Limb (tissue), 2 donors: ENCODE measurements at regions not wholly inside any gene's neighbourhood (a gene's known extent, or its start where the extent isn't known, plus 50 kb on each side); places are given as distances from the start of the nearest gene placed in this dataset.

ENCODE experiments used
- DNase-seq, 2 donors: peaks; one replicate each; pipeline ENCODE4 v3.0.0-alpha.2; 2016; ENCODE audit errors: extremely low spot score in 2 of 2

DNA sequence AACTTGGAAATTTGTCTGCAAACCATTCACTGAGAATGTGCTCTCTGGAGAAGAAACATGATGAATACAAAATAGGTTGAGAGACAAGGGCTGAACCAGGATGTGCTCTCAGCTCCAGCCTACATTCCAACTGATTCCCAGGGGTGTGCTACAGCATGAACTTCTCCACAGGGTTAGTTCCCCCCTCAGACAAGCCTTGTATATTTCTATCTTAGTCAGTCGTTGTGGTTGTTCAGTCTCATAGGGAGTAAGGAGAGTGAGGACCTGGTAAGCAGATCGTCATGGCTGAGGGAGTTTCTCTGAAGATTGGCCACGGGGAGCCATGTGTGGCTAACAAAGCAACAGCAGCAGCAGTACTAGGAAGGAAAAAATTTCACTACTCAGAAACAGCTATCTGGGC is 919.7 kb upstream of the CADM2 start:
- no peak for DNase-seq

DNA sequence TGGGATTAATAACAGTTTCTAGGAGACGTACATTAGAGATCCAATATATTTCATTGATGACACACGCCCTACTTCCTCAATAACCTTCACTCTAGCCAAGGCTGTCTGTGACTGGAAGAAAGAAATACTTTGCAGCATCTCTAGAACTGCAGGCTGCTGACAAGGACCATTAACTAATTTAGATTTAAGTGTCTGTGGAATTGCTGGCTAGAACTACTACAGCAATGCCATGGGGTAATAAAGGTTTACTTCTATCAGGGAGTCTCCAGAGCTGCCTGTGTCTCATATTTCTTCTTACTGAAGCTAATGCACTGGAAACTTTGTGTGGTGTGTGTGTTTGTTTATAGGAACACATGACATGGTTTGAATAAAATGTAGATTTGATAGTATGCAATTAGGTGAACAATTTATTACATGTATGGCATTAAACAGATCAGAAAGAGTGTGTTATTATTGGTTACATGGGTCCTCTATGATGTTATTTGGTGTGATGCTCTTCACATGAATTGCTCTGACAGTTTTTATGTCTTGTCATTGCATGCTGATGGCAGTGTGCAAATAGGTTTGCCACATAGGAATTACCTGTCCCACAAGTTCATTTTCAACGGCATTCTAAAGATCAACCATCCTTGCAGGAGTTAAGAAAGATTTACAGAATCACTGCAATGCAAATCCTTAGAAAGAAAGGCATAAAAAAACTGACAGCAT is 916.2 kb upstream of the CADM2 start:
- peak in 1 of 2 donors; percentile 7 for DNase-seq

DNA sequence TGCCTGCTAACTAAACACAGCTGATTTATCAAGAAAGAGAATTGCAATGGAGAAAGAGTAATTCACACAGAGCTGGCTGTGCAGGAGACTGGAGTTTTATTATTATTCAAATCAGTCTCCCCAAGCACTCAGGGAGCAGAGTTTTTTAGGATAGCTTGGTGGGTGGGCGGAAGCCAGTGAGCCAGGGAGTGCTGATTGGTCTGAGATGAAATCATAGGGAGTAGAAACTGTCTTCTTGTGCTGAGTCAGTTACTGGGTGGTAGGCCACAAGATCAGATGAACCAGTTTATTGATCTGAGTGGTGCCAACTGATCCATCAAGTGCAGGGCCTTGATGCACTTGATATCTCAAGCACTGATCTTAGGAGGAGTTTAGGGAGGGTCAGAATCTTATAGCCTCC is 891.9 kb upstream of the CADM2 start:
- no peak for DNase-seq

DNA sequence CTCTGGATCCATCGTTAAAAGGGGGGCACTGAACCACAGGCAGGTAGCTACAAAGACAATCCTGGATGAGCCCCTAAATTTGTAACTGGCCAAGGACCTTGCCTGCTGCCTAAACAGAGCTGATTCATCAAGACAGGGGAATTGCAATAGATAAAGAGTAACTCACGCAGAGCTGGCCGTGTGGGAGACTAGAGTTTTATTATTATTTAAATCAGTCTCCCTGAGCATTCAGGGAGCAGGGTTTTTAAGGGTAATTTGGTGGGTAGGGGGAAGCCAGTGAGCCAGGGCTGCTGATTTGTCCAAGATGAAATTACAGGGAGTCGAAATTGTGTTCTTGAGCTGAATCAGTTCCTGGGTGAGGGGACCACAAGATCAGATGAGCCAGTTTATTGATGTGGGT is 885.1 kb upstream of the CADM2 start:
- no peak for DNase-seq

DNA sequence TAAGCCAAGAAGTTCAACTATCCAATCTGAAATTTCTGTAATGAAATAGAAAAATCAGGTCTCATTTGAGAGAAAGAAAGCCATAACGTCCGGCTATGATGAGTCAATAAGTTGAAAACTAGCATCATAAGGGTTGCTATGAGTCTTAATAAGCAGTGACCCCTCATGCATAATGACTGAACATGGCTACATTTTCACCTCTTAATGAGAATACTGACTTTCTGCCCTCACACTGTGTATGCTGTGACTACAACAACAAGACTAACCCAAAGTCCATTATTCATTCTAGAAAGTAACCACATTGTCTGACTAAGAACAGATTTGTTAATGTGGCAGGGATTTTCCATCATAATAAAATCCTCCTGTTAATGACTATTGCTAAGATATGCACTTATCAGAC is 884.0 kb upstream of the CADM2 start:
- no peak for DNase-seq

DNA sequence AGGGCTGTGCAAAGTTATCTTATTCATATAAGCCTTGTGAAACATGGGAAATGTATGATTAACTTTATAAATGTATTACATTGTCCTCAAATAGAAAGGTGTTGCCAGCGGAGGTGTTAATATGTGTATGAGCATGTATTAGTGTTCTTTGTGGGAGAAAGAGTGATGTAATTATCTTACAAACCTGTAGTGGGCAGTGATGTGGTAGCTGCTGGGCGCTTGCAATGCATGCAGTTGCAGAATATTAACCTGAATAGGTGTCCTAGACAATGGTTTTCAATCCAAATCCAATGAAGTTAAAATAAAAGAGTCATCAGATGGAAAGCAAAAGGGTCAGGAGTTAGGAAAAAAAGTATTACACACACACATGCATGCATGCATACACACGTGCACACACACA is 881.3 kb upstream of the CADM2 start:
- no peak for DNase-seq

DNA sequence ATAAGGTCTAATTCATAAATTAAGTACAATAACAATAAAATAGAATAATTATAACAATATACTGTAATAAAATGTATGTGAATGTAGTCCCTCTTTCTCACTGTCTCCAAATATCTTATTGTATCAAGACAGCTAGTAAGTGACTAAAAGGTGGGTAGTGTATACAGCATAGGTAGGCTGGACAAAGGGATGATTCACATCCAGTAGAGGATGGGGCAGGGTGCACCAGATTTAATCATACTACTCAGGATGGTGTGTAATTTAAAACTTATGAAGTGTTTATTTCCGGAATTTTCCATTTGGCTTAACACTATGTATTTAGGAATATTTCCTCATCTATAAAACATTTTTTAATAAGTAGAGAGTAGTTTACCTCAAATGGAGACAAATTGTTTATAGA is 876.1 kb upstream of the CADM2 start:
- no peak for DNase-seq

DNA sequence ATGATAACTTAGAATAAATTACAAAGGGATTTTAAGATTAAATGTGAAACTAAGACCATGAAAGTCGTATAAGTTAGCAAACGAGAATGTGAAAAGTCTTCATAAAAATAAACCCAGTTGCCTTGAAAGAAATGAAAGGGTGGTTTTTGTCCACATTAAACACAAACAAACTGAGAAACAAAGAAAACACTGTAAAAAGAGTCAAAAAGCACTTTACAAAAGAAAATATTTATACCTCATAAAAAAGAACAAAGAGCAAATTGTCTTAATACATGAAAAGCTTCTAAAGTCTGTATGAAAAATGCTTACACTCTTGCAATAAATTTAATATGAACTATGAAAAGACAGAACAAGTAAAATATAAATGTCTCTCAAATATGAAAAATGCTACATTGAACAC is 865.9 kb upstream of the CADM2 start:
- no peak for DNase-seq

DNA sequence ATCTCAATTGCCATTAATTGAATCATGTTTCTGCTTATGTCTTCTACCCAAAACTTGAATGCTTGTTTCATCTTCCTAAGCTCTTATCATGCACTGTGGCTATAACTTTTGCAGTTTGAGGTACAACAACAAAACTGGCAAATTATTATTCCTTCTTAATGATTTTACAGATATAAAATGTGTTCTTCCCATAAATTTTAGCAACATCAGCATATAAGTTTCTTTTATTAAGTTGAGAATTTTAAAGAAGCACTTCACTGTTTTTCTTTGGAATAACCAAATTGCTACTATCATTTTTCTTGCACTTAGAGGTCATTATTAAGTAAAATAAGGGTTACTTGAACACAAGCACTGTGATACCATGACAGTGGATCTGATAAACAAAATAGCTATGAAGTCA is 862.6 kb upstream of the CADM2 start:
- no peak for DNase-seq

DNA sequence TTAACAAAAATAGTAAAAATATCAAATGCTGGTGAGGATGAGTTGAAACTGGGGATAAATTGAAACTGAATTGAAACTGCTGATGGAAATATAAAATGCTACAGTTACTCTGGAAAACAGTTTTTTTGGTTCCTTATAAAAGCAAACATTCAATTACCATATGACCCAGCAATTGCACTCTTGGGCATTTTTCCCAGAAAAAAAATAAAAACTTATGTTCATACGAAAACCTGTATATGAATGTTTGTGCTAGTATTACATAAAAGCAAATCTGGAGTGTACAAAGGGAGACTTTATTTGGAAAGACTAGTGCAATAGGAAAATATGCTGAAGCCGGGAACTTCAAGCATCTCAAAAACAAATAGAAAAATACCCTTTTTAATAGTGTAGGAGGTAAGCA is 857.9 kb upstream of the CADM2 start:
- no peak for DNase-seq

DNA sequence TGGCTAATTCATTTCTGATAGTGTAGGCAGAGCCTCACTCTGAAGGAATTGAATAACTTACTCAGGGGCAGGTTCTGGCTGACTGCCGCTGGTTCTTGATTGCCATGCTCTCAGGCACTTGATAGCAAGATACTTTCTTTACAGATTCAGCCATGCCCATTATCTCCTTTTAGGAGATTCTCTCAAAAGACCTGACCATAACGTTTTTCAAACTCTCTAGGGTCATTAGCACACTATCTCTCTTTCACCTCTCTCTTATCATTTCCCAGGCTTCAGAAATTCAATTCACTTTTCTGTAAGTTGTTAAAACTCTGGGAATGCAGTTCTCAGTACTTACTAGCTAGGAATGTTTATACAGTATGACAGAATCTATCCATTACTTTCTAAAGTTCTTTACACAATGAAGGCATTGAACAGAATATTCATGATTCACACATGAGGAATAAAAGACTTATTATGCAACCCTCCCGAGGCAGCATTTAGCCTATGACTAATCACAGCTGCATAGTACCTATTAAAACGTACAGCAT is 850.3 kb upstream of the CADM2 start:
- DNase-seq: peak in 1 of 2 donors; percentile 20

DNA sequence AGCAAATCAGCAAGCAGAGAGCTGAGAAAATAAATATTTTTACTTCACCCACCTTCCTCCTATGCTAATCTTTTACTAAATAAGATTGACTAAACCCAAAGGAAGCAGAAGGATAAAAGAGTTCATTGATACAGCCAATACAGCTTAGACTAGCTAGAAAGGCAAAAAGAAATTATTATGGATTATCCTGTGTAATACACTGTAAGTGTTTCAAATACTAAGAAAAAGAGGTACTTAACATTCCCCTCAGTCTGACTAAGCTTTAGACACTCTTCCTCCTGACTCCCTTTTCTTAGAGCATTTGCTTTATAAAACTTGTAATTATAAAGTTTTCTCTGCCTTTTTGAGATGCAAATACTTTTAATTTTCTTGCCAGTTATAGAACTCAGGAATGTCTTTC is 848.9 kb upstream of the CADM2 start:
- DNase-seq: no peak

DNA sequence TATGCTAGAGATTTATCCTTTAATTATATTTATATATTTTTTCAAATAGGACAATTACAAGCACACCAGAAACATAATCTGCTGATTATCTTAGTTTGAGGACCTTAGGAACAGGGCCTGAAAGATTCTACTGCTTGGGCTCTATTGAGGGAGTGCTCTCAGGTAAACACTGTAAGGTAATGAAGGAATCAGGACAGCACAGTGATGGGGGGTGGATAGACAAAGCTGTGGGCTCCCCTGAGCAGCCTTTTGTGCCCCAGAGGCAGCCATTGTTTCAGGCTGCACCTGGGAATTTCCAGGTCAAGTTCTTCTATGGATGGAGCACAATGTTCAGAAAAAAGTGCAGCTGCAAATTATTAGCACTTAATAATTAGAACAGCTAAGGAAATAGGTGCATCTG is 848.0 kb upstream of the CADM2 start:
- no peak for DNase-seq

DNA sequence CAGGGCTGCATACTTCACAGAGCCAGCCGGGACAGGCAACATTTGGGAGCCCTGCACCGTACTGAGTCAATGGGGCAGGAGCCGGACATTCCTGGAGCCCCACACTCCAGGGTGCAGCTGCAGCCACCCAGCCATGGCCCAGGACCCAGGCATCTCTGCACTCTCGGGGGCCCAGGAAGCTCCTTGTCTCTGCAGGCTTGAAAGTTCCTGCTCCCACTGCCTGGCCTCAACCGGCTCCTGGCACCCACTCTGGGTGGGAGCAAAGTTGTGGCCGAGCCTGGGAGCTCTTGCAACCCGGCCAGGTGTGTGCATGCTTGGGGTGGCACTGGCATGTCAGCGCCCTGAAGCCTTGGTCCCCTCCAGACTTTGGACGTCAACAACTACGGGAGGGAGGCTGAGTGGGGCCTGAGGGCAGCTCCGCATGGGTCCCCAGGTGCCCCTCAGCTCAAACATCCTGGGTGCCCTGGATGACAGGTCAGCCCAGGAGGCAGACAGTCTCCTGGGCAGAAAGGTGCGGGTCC is 833.5 kb upstream of the CADM2 start:
- no peak for DNase-seq

DNA sequence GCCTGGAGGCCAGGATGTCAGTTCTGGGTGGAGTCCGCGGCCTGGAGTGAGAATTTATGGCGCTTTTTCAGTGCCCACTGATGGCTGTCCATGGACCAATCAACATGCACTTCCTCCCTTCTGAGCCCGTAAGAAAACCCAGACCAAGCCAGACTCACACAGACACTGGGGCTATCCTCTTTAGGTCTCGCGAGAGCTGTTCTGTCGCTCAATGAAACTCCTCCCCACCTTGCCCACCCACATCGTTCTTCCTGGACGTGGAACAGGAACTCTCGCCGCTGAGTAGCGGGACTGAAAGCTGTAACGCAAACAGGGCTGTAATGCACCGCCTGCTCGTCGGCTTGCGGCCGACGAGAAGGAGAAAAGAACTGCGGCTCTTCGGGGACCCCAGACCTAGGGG is 833.0 kb upstream of the CADM2 start:
- no peak for DNase-seq

DNA sequence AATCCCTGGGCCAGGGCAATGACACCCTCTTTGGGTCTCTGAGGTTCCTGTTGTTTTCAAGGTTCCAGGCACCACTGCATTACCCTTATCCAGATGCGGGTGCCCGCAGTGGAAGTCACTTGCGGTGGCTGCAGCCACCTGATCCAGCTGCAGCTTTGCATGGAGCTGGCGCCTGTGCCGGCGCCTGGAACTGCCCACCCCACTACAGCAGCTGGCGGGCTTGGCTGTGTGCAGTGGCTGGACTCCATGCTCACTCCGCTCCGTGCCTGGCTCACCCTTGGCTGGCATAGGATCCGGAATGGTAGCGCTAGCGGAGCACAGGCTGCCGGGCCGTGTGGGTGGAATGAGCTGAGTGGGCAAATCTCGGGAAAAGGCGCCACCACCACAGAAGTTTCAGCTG is 832.6 kb upstream of the CADM2 start:
- DNase-seq: no peak

DNA sequence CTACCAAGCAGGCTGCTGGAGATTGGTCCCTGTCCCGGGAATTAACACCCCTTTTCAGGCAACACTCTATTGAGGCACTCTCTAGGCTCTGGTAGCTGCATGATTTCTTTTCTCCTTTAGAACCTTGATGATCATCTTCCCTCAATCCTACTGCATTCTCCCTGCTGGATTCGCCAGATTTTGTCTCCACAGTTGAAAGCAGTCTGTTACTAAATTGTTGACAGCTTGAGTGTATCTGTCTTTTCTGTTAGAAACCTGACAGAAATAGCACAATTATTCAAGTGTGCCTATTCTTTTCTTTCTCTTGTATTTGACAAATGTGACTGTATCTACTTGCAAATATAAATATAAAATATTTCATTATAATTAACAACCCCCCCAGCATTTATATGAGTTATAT is 830.8 kb upstream of the CADM2 start:
- no peak for DNase-seq

DNA sequence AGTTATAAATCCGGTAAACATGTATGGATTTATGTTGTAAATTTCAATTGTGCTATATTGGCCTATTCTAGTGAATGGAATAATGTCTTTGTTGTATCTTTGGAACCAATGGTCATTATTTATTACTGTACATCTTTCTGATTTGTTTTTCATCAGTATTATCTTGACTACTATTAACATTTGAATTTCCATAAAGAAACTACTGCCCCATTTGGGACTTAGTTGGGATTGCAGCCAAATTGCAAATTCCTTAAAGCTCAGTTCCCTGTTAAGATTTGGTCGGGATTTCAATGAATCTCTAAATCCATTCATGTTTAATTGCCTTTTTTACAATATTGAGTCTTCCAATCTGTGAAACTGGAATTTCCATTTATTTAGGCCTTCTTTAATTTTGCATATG is 822.4 kb upstream of the CADM2 start:
- DNase-seq: no peak

DNA sequence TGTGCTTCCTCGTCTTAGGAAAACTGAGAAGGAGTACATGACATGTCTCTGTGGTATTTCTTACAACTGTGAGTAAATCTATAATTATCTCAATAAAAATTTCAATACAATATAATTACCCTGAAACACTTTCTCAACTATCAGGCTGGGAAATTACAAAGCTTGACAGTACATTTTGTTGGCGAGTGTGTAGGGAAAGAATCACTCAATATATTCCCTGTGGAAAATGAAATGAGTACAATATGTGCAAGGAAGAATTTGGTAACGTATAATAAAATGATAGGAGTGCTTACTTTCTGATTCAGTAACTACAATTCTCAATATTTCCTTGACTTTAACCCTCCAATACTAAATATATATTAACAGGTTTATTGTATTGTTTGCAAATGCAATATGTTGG is 818.2 kb upstream of the CADM2 start:
- peak in 1 of 2 donors; percentile 10 for DNase-seq

DNA sequence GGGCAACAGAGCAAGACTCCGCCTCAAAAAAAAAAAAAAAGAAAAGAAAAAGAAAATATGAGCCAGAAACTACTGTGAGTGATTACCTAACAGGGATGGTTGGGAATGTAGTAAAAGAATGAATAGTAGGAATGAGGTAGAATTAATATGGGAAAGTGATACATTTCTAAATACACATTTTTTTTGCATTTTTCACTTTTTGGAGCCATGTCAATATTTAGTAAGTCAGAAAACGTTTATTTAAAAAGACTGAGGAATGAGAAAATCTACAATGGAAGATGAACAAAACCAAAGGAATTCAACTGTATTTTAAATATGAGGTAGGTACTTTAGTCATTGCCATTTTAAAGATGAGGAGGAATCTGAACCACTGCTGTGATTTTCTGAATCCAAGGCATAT is 817.2 kb upstream of the CADM2 start:
- DNase-seq: no peak

DNA sequence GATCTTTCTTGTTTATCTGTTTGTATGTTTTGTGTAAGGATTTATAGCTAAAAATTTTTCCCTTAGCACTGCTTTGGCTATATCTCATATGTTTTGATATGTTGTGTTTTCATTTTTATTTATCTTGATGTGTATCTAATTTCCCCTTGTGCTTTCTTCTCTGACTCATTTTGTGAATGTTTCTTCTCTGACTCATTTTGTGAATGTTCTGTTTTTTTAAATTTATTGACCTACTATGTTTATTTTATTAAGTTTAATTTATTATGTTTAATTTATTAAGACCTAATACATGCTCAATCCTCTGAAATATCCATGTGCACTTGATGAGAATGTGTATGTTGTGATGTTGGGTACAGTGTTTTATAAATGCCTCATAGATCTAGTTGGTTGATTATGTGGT is 793.5 kb upstream of the CADM2 start:
- no peak for DNase-seq

DNA sequence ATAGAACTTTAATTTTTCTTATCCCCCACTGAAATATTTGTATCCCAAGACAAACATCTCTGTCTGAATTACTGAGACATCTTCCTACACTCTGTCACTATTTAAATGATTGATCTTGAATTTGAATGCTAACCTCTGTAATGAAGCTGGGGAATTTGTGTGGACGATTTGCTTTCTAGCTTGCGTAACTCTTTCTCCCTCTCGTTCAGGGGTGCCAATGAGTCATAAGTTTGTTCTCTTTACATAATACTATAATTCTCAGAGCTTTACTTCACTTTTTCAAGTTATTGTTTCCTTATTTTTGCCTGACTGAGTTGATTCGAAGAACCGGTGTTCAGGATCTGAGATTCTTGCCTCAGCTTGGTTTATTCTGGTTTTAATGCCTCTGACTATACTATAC is 783.3 kb upstream of the CADM2 start:
- no peak for DNase-seq

DNA sequence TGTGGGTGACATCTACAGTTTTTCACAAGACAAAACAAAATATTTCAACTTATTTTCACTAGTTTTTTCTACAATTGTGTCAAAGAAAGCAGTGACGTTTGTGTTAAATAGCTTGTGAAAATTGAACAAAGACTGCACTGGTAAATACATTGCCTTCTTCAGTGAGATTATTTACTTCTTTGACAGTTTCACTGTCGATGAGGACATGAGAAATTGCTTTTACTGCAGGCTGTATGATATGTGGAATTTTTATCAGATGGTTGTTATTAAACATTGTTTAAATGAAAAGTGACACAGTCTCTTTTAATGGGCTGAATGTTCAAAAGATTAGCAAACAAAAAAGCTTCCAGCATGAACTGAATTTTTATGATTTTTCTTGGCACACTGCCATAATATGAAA is 773.9 kb upstream of the CADM2 start:
- no peak for DNase-seq

DNA sequence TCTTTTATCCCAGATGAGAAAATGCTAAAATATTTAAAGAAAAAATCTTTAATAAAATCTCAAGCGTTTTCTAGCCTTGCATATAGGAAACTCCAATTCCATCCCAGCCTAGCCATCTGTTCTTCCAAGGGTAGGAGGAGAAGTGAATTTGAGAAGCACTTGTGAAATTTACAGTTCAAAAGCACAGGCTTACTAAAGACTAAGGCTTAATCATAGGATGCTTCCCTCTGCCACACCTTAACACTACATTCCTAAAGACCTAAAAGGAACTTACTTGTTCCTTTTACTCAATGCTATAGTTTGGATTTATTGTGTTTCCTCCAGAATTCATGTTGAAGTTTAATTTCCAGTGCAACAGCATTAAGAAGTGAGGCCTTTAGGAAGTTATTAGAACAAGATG is 764.8 kb upstream of the CADM2 start:
- DNase-seq: no peak
